ENCODE measurements at regions not wholly inside any gene's neighbourhood (a gene's known extent, or its start where the extent isn't known, plus 50 kb on each side); places are given as distances from the start of the nearest gene placed in this dataset.

GRCh38 chr7:51476026-51476425, 159.4 kb upstream of the COBL start:
- TF ChIP-seq EP300 (IDR thresholded peaks at IDR 0.05) = no peak
- no peak for TF ChIP-seq POLR2A (IDR thresholded peaks at IDR 0.05)
- no peak for TF ChIP-seq CTCF (IDR thresholded peaks at IDR 0.05)
- TF ChIP-seq POLR2AphosphoS5 (IDR thresholded peaks at IDR 0.05) = no peak

Data from sigmoid colon (tissue), 4 donors.